COR-L47 (cell line): ENCODE measurements at regions not wholly inside any gene's neighbourhood (a gene's known extent, or its start where the extent isn't known, plus 50 kb on each side); places are given as distances from the start of the nearest gene placed in this dataset.
"Not testable (repeated sequence)": the region's sequence is repeated elsewhere in the genome, so short reads cannot be mapped to it uniquely, and the experiment has no call there.

Source experiments
- DNase-seq: peaks from one replicate; lab custom pipeline; 2025; lab: John Stamatoyannopoulos, UW

GRCh38 chr16:21422824-21423223, 144.7 kb upstream of the CRYM start:
- not testable (repeated sequence) for DNase-seq

GRCh38 chr16:21404699-21405098, 126.6 kb upstream of the CRYM start:
- not testable (repeated sequence) for DNase-seq

GRCh38 chr16:21397866-21398265, 119.8 kb upstream of the CRYM start:
- not testable (repeated sequence) for DNase-seq

- not testable (repeated sequence) for DNase-seq
These were observed 118.5 kb upstream of the CRYM start for GRCh38 chr16:21396545-21396944.

GRCh38 chr16:21390634-21391033, 112.5 kb upstream of the CRYM start:
- DNase-seq: not testable (repeated sequence)

GRCh38 chr16:21389860-21390259, 111.8 kb upstream of the CRYM start:
- DNase-seq: not testable (repeated sequence)

GRCh38 chr16:21387757-21388156, 109.7 kb upstream of the CRYM start:
- not testable (repeated sequence) for DNase-seq

GRCh38 chr16:21386201-21386915, 108.3 kb upstream of the CRYM start:
- DNase-seq: not testable (repeated sequence)

GRCh38 chr16:21383682-21384081, 105.6 kb upstream of the CRYM start:
- DNase-seq: not testable (repeated sequence)

GRCh38 chr16:21379645-21380044, 101.6 kb upstream of the CRYM start:
- DNase-seq: not testable (repeated sequence)

GRCh38 chr16:21376196-21376899, 98.3 kb upstream of the CRYM start:
- DNase-seq: not testable (repeated sequence)

GRCh38 chr16:21375334-21375733, 97.2 kb upstream of the CRYM start:
- not testable (repeated sequence) for DNase-seq

GRCh38 chr16:21373454-21373853, 95.4 kb upstream of the CRYM start:
- not testable (repeated sequence) for DNase-seq

GRCh38 chr16:21372862-21373261, 94.8 kb upstream of the CRYM start:
- DNase-seq: not testable (repeated sequence)

GRCh38 chr16:21372162-21372835, 94.2 kb upstream of the CRYM start:
- DNase-seq: peak; percentile 64

GRCh38 chr16:21370791-21371190, 92.7 kb upstream of the CRYM start:
- DNase-seq: not testable (repeated sequence)

- DNase-seq: not testable (repeated sequence)
These were observed 91.2 kb upstream of the CRYM start for GRCh38 chr16:21368973-21369942.

GRCh38 chr16:21367733-21368421, 89.8 kb upstream of the CRYM start:
- not testable (repeated sequence) for DNase-seq

- DNase-seq: not testable (repeated sequence)
These were observed 88.9 kb upstream of the CRYM start for GRCh38 chr16:21366998-21367397.

- DNase-seq: not testable (repeated sequence)
These were observed 87.5 kb upstream of the CRYM start for GRCh38 chr16:21365541-21365940.
